Retinal pigment epithelial cell (primary cell): ENCODE measurements at regions not wholly inside any gene's neighbourhood (a gene's known extent, or its start where the extent isn't known, plus 50 kb on each side); places are given as distances from the start of the nearest gene placed in this dataset.

ENCODE experiments used
- DNase-seq: peaks from one replicate; pipeline ENCODE4 v3.0.0-alpha.2; 2010; ENCODE audit warnings: low read depth
- H3K4me3 ChIP-seq: 2 replicates; pipeline ENCODE4 v1.5.1; 2011; ENCODE audit warnings: mild to moderate bottlenecking, low read length, control low read depth, moderate library complexity
- TF ChIP-seq, protein P1 (sequence below): conservative IDR thresholded peaks from 2 replicates; pipeline ENCODE4 v1.5.1; 2011; ENCODE audit warnings: low read depth, low read length, control low read depth, inconsistent platforms

GRCh38 chr10:6649903-6650302, 69.8 kb upstream of the PRKCQ start:
- no peak overlapping the region for H3K4me3 ChIP-seq
- TF ChIP-seq, protein P1, sequence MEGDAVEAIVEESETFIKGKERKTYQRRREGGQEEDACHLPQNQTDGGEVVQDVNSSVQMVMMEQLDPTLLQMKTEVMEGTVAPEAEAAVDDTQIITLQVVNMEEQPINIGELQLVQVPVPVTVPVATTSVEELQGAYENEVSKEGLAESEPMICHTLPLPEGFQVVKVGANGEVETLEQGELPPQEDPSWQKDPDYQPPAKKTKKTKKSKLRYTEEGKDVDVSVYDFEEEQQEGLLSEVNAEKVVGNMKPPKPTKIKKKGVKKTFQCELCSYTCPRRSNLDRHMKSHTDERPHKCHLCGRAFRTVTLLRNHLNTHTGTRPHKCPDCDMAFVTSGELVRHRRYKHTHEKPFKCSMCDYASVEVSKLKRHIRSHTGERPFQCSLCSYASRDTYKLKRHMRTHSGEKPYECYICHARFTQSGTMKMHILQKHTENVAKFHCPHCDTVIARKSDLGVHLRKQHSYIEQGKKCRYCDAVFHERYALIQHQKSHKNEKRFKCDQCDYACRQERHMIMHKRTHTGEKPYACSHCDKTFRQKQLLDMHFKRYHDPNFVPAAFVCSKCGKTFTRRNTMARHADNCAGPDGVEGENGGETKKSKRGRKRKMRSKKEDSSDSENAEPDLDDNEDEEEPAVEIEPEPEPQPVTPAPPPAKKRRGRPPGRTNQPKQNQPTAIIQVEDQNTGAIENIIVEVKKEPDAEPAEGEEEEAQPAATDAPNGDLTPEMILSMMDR = no peak
- DNase-seq = no peak

- H3K4me3 ChIP-seq = no peak overlapping the region
- DNase-seq = no peak
- TF ChIP-seq, protein P1 = no peak
Measured at GRCh38 chr10:6648894-6649720, 69.0 kb upstream of the PRKCQ start.

GRCh38 chr10:6647811-6648526, 67.9 kb upstream of the PRKCQ start:
- TF ChIP-seq, protein P1 = peak; percentile 90
- no peak for DNase-seq
- no peak overlapping the region for H3K4me3 ChIP-seq

DNA sequence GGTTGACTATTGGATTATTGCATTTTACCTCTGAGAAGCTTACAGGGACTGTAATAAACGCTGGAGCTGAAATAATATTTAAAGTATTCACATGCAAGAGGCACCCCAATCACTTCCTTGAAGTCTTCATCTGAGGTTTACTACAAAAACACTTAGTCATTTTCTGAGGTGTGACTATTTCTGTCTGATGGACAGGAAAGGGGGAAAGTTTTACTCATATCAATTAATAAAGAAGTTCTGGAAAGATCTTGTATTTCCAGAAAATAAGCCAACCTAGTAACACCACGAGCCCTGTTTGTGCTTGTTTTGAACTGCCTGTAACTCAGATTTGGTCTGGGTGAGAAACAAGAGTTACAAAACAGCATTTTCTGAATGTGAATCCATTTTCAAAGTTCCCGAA, 63.9 kb upstream of the PRKCQ start:
- no peak for DNase-seq
- no peak overlapping the region for H3K4me3 ChIP-seq
- TF ChIP-seq, protein P1 = no peak

GRCh38 chr10:6642876-6643275, 62.8 kb upstream of the PRKCQ start:
- DNase-seq = no peak
- H3K4me3 ChIP-seq = no peak overlapping the region
- TF ChIP-seq, protein P1 = no peak

DNA sequence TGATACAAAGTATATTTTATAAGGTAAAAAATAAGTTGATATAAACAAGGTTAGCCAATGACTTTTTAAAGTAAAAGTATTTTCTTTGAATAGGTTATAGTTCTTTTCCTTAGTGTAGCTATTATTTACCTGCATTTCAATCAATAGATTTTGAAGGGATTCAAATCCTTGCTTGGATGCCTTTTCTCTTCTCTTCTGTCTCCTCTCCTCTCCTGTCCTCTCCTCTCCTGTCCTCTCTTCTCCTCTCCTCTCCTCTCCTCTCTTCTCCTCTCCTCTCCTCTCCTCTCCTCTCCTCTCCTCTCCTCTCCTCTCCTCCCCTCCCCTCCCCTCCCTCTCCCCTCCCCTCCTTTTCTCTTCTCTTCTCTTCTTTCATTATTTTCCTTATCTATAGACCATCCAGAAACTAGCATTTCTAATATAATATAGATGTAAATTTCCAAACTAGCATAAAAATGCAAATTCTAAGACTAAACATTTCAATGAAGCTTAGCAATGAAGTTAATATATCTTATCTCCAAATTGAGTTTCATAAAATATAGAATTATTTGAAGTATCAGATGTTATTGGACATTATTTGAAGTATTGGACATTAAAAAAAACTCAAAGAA, 60.5 kb upstream of the PRKCQ start:
- TF ChIP-seq, protein P1 = no peak
- DNase-seq = no peak
- no peak overlapping the region for H3K4me3 ChIP-seq
